ENCODE measurements at regions not wholly inside any gene's neighbourhood (a gene's known extent, or its start where the extent isn't known, plus 50 kb on each side); places are given as distances from the start of the nearest gene placed in this dataset.

GRCh38 chr18:40662898-40663437, 1292.1 kb upstream of the PIK3C3 start:
- no peak for DNase-seq (ENCODE audit: low spot score)

GRCh38 chr18:40653682-40654081, 1301.4 kb upstream of the PIK3C3 start:
- no peak for DNase-seq (ENCODE audit: low spot score)

- DNase-seq (ENCODE audit: low spot score): no peak
Measured at GRCh38 chr18:40652321-40652720, 1302.7 kb upstream of the PIK3C3 start.

GRCh38 chr18:40651163-40651562, 1303.9 kb upstream of the PIK3C3 start:
- DNase-seq (ENCODE audit: low spot score): no peak

- no peak for DNase-seq (ENCODE audit: low spot score)
Measured at GRCh38 chr18:40642692-40643229, 1312.3 kb upstream of the PIK3C3 start.

- no peak for DNase-seq (ENCODE audit: low spot score)
Measured at GRCh38 chr18:40631319-40631718, 1323.7 kb upstream of the PIK3C3 start.

- DNase-seq (ENCODE audit: low spot score): no peak
Measured at GRCh38 chr18:40630496-40630895, 1324.5 kb upstream of the PIK3C3 start.

GRCh38 chr18:40624959-40625358, 1330.1 kb upstream of the PIK3C3 start:
- DNase-seq (ENCODE audit: low spot score): no peak

GRCh38 chr18:40613721-40614120, 1341.3 kb upstream of the PIK3C3 start:
- no peak for DNase-seq (ENCODE audit: low spot score)

GRCh38 chr18:40612356-40612755, 1342.7 kb upstream of the PIK3C3 start:
- DNase-seq (ENCODE audit: low spot score): no peak

GRCh38 chr18:40608226-40608625, 1346.8 kb upstream of the PIK3C3 start:
- DNase-seq (ENCODE audit: low spot score): no peak

- DNase-seq (ENCODE audit: low spot score): no peak
Measured at GRCh38 chr18:40607542-40608148, 1347.4 kb upstream of the PIK3C3 start.

GRCh38 chr18:40606996-40607395, 1348.0 kb upstream of the PIK3C3 start:
- DNase-seq (ENCODE audit: low spot score): no peak

GRCh38 chr18:40583671-40584070, 1371.4 kb upstream of the PIK3C3 start:
- DNase-seq (ENCODE audit: low spot score): no peak

GRCh38 chr18:40582105-40582504, 1372.9 kb upstream of the PIK3C3 start:
- DNase-seq (ENCODE audit: low spot score): no peak

GRCh38 chr18:40577981-40578365, 1377.1 kb upstream of the PIK3C3 start:
- DNase-seq (ENCODE audit: low spot score): no peak

- DNase-seq (ENCODE audit: low spot score): no peak
Measured at GRCh38 chr18:40577239-40577980, 1377.6 kb upstream of the PIK3C3 start.

GRCh38 chr18:40576507-40577115, 1378.4 kb upstream of the PIK3C3 start:
- DNase-seq (ENCODE audit: low spot score): no peak

GRCh38 chr18:40570615-40571014, 1384.4 kb upstream of the PIK3C3 start:
- DNase-seq (ENCODE audit: low spot score): no peak

- no peak for DNase-seq (ENCODE audit: low spot score)
Measured at GRCh38 chr18:40569605-40570004, 1385.4 kb upstream of the PIK3C3 start.

- no peak for DNase-seq (ENCODE audit: low spot score)
Measured at GRCh38 chr18:40566510-40566844, 1388.6 kb upstream of the PIK3C3 start.

- DNase-seq (ENCODE audit: low spot score): no peak
Measured at GRCh38 chr18:40565805-40566509, 1389.1 kb upstream of the PIK3C3 start.
